Ecto neural progenitor cell (in vitro differentiated cells): ENCODE measurements at regions not wholly inside any gene's neighbourhood (a gene's known extent, or its start where the extent isn't known, plus 50 kb on each side); places are given as distances from the start of the nearest gene placed in this dataset.
A peak's percentile ranks its signal among the peaks of the same experiment; 100 is the strongest.
"Not testable (repeated sequence)": the region's sequence is repeated elsewhere in the genome, so short reads cannot be mapped to it uniquely, and the experiment has no call there.

Experiments used
- DNase-seq: peaks from one replicate; pipeline ENCODE4 v3.0.0-alpha.2; 2018; ENCODE audit warnings: low spot score

DNA sequence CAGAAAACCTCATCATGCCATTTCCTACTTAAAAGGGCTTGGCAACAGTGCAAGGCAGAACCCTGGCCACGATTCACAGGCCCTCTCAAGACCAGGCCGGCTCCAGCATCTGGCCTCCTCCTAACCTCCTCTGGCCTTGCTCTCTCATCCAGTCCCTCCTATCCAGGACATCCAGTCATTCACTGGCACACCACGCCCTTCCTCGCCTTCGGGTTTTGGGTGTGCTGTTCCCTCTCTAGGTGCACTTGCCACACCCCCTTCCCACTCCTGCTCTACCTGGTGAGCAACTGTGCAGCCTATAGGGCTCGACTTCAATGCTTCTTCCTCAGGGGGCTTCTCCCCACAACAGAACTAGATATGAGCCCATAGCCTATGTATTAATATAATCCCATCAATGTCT lies 317.1 kb downstream of the ARRDC4 start:
- no peak for DNase-seq

DNA sequence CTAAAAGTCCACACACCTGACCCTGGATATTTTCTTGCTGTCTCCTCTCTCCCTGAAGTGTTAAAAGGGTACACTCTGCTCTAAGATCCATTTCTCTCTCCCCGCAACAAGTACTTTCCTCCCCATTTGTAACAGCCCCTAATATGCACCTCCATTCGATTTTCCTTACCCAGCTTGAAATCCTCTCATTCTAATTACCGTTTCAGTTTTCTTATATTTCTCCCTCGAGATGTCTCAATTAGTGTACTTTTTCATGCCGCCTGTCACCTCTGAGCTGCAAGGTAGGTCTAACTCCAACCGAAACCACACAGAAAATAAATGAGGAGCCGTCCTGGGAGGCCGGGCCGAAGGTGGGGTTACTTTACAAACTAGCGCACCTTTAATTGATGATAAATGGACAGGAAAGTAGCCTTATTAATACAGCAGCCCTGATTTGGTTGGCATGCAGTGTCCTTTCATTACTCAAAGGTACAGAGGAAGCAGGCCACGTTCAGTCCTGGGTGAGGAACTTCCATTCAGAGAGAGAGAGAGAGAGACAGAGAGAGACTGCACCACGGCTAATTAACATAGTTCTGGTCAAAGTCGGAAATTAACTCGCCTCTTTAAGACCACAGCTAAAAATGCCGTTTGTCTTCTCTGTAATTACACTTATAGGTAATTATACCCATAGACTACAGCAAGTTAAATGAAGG lies 319.9 kb downstream of the ARRDC4 start:
- no peak for DNase-seq

DNA sequence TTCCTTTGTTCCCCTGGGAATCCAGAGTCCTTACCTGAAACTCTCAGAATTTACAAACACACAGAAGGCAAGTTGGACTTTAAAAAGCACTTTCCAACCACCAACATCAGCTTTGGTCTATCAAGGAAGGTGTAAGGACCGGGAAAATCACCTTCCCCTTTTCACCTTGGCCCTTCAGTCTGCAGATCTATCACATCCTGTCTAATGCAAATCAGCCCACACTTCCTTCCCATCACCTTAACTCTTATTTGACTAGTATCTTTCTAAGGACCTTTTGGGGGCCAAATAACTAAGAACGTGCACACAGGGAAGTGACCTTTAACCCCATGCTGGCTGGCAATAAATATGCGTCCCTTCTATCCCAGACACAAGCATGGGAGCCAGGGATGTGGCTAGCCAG lies 320.6 kb downstream of the ARRDC4 start:
- DNase-seq, result no peak

- no peak for DNase-seq
Observed at GRCh38 chr15:98282656-98283332, 322.3 kb downstream of the ARRDC4 start.

DNA sequence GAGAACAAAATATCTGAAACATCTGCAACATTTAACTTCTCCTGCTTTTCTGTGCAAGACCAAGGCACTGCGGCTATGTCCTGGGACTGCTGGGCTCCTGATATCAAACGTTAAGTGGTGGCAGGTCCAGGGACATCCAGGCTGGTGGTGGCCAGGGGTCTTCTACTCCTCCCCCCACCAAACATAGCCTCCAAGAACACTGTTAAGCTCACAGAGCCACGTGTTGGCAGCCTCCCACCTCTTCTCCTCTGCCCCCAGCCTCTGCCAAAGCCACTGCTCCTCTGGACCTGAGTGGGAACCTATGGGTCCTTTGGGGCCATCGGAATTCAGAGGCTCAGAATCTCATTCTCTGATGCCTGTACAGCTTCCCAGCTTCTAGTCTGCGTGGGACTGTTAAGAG lies 325.7 kb downstream of the ARRDC4 start:
- no peak for DNase-seq

GRCh38 chr15:98286831-98287230 lies 326.3 kb downstream of the ARRDC4 start:
- no peak for DNase-seq

- DNase-seq, result no peak
Observed at GRCh38 chr15:98288091-98288590, 327.6 kb downstream of the ARRDC4 start.

- no peak for DNase-seq
Observed at GRCh38 chr15:98289747-98290146, 329.2 kb downstream of the ARRDC4 start.

GRCh38 chr15:98292442-98293240 lies 332.1 kb downstream of the ARRDC4 start:
- DNase-seq, result peak; percentile 83

DNA sequence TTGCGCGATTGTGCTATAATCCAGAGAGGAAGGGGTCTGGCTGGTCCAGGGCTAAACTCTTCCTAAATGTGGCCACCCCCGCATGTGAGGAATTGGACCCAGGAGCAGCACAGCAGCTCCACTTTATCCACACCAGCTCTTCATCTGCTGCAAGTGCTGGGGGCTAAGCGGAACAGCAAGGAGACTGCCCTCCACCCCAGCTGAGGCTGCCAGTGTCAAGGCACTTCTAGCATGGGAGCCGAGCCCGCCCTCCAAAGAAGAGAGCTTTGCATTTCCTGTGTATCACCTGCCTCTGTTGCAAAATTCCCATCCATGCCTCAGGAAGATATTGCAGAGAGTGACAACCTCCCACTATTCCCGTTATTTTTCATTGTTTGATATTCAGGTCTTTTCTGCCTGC lies 333.6 kb downstream of the ARRDC4 start:
- no peak for DNase-seq

- DNase-seq, result not testable (repeated sequence)
Observed at GRCh38 chr15:98295101-98295759, 334.7 kb downstream of the ARRDC4 start.

DNA sequence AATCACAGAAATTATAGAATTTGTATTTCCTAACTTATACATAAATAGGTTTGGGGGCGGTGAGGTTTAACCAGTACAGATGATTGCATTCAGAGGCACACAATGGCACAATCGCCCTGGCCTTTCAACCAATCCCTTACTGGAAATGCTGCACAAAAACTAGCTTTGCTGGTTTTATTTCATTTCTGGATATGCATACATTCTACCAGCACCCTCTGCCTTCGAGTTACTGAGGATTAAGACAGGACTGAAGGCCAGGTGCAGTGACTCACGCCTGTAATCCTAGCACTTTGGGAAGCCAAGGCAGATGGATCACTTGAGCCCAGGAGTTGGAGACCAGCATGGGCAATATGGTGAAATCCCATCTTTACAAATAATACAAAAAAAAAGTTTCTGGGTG lies 336.1 kb downstream of the ARRDC4 start:
- DNase-seq, result no peak

DNA sequence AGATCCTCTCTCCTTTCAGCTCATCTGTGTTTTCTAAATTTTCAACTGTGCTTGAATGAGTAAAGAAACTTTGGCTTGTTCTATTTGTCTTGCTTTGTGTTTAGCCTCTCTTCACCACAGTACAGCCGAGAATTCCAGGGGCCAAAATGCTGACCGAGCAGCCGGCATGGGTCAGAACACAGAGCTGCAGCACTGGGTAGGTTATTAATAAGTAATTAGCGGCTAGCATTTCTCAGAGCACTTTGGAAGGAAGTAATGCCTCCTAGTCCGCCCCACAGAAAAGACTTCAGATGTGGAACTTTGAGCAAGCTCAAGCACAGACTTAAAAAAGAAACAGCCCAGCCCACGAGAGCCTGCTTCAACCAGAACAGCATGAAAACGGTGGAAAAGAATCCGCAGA lies 343.9 kb downstream of the ARRDC4 start:
- DNase-seq, result no peak

- DNase-seq, result no peak
Observed at GRCh38 chr15:98308117-98308516, 340.2 kb upstream of the IGF1R start.

- DNase-seq, result peak; percentile 78
Observed at GRCh38 chr15:98311566-98312188, 336.7 kb upstream of the IGF1R start.

DNA sequence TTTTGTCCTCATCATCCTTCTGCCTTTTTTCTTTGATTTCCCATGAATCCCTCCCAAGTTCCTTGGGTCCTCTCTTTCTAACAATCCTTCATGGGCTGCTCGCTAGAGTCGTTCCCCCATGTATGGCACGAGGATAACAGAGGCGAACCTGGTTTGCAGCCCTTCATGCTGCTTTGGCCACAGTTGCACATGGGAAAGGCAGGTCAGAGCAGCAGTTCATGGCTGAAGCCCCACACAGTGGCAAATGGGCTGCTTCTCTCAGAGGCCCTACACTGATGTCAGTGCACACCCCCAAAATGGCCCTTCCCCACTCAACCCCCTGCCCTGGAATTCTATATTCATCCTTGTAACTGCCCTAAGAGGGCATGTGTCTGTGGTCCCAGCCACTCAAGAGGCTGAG lies 335.4 kb upstream of the IGF1R start:
- no peak for DNase-seq

- no peak for DNase-seq
Observed at GRCh38 chr15:98315971-98316370, 332.4 kb upstream of the IGF1R start.

- no peak for DNase-seq
Observed at GRCh38 chr15:98321896-98322295, 326.4 kb upstream of the IGF1R start.

DNA sequence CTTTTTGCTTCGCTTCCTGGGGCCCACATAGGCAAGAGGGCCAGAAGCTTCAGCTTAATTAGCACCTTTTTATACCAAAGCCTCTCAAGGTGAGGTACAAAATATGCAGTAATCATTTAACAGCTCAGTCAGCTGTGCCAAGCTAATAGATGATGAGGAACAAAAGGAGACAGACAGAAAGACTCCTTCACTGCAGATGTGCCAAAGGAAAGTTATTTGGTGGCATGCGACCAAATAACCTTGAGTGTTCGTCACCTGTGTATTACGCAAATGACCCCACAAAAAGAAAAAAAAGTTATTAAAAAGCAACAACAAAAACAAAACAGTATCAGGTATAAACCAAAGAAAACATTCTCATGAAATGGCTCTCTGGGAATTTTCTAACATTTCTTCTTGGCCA lies 325.8 kb upstream of the IGF1R start:
- DNase-seq, result no peak

DNA sequence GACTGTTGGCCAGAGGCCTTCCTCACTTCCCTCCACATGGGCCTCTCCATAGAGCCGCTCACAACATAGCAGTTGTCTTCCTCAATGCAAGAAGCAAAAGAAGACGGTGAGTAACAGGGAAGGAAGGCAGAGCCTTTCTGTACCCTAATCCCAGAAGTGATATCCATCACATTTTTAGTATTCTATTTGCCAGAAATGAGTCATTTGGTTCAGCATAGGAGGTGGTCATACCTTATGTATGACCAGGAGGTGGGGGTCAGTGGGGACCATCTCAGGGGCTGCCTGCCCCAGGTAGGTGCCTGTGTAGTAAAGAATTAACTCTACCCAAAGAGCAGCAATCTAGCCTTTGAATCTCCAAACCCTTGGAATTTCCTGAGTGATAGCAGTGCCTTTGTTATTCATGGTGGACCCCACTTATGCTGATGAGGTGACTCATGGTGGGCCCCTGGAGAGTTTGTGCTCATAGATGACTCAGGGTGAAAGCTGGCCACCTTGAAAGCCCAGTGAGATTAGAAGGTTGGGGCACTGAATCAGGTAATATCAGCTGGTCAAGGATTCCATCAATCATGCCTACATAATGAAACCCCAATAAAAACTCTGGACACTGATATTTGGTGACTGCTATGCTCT lies 323.9 kb upstream of the IGF1R start:
- DNase-seq, result no peak

DNA sequence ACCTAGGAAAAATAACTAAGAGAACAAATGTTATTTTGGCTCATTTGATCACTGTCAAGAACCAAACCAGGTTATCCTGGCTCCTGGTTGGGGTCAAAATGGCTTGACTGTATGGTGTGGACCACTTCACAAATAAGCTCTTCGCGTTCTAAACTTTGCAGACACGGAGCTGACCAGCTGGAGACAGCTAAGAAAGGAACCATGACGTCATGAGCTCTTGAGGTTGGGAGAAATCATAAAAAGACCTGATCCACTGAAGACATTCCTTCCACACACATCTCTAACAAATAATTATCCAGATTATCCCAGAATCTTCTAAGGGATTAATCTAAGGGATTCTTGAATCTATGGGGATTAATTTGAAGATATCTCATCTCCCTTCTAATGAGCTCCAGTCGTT lies 321.5 kb upstream of the IGF1R start:
- DNase-seq, result no peak
